HG03095 (cell line): ENCODE measurements at regions not wholly inside any gene's neighbourhood (a gene's known extent, or its start where the extent isn't known, plus 50 kb on each side); places are given as distances from the start of the nearest gene placed in this dataset.

Source experiments
- ATAC-seq: cut with Tn5 transposase; IDR thresholded peaks from one replicate; pipeline ENCODE4 v1.9.1; 2021; ENCODE audit warnings: moderate library complexity; ENCODE audit not compliant: unreplicated experiment

DNA sequence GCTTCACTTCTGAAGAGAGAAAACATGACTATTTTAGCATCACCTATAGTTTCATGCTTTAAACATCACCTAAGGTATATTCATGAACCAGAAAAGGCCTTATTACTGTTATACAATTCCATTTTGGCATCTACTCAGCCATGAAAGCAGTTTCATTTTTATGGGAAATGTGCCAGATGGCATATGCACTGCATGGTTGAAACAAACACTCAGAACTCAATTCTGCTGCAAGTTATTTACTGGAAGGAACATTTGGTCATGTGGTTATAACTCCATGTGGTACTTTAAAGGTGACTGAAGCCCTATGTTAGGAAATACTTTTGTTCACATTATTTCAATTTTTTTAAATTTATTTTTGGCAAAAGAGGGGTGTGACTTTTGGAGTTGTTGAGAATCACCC is 287.5 kb upstream of the CRIM1 start:
- ATAC-seq: no peak

DNA sequence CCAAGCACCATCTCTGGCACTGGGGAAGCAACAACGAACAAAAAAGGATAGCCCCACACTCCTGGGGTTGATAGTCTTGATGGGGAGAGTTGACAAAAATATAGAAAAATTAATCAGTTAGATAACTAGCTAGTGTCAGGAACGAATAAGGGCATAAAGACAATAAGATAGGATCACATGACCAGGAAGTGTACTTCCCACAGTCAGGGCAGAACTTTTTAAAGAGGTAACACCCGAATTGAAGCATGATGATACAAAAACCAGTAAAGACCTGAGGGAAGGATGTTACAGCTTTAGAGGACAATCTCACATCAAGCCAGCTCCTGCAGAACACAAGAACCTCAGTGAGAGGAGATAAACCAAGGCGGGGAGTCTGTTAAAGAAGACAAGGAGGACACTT is 295.4 kb upstream of the CRIM1 start:
- ATAC-seq: peak; percentile 11

DNA sequence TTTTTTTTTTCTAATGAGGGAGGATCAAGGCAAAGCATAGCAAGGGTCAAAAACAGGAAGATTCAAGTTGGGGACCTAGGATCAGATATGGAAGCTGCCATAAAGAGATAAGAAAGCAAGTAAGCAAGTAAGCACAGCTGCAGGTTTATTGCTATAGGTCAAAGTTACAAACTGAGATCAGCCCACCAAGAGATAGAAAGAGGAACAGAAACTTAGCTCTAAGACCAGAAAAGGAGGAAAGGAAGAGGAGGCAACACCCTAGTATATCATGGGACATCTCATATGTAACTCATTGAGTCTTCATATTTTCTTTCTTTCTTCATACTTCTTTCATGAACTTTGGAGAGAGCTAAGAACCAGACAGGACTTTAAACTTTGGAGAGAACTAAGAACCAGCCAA is 295.9 kb upstream of the CRIM1 start:
- peak; percentile 100 for ATAC-seq

DNA sequence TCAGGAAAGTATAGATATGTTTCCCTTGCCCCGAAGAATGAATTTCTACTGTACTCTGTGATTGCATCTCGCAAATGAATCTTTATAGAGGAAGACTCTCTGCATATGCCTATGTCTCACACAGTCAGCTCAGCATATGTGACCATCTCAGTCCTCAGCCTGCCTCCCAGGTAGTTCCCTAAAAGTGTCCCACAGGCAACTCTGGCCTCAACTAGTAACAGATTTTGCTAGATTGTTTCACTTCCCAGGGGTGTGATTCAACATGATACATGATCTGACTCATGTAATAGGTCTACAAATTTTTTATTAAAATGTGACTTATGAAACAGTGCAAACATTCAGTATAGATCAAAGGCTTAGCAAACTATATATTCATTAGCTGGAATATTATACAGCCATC is 296.6 kb upstream of the CRIM1 start:
- no peak for ATAC-seq

DNA sequence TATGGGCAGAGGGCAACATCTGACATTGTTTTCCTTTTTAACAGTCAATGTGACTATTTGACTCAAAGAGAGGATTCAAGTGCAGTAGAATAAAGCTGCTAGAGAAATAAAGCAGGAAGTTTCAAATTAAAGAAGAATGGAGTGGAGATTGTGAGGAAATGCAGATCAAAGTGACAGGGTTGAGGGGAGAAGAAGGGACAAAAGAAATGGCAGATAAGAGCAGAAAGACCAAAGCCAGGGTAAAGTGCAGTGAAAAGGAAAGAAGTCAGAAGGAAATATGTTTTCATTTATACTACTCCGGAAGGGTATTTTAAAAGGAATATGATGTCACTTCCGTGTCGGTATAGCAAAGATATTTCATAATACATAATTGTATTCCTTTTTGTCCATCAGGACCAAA is 297.5 kb upstream of the CRIM1 start:
- no peak for ATAC-seq

GRCh38 chr2:36052819-36053218 is 302.8 kb upstream of the CRIM1 start:
- ATAC-seq: no peak

- no peak for ATAC-seq
Observed at GRCh38 chr2:36044411-36044810, 311.2 kb upstream of the CRIM1 start.

DNA sequence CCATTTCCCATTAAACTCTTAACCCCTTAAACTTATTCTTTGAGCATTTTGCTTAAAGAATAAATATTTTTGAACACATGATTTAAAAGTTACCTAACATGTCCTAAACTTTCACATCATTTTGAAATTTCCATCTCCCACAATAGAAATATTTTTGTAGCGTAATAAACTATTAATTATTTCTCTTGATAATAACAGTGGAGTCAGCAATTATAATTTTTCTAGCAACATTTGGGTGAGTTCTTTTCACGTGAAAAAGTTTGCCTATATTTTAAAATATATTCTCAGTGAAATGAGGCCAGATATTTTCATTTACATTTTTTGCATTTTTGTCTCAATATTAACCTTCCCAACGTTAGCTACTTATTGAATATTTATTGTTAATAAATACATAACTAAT is 320.4 kb upstream of the CRIM1 start:
- no peak for ATAC-seq

GRCh38 chr2:36032046-36032445 is 323.5 kb upstream of the CRIM1 start:
- no peak for ATAC-seq

GRCh38 chr2:36031471-36031870 is 324.1 kb upstream of the CRIM1 start:
- ATAC-seq: no peak

DNA sequence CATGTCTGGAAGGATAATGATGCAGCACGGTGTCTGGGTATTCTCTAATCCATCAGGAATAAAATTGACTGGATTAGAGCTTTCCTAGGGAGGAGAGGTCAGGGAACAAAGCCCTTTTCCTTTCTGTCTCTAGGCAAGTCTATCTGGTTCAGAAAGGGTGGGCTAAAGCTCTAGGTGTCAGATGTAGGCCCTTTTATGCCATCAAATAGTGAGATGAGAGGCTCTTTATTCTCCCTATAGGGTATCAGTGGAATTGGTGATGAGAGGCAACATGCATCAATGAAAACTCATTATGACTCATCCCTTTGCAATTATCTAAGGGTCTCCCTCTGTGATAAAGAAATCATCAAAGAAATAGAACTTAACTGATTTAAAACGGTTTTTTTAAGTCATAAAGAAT is 328.0 kb upstream of the CRIM1 start:
- no peak for ATAC-seq

DNA sequence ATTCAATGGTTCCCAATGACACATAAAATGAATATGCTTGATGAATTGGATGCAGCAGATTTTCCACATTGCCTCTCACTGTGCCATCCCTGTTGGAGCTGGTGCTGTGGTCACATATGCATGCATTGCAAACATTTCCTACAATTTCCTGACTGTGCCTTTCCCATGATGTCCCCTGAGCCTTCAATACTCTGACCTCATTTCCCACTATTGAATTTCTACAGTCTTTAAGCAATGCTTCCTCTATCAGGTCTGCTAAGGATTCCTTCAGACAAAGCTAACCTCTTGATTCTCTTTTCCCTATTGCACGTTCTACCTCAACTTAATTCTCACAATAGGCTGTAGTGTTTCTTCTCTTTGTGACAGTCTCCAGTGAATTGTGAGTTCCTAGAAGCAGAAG is 342.5 kb upstream of the CRIM1 start:
- ATAC-seq: no peak

- no peak for ATAC-seq
Observed at GRCh38 chr2:36006444-36006843, 349.1 kb upstream of the CRIM1 start.

- ATAC-seq: no peak
Observed at GRCh38 chr2:36002941-36003340, 352.6 kb upstream of the CRIM1 start.

DNA sequence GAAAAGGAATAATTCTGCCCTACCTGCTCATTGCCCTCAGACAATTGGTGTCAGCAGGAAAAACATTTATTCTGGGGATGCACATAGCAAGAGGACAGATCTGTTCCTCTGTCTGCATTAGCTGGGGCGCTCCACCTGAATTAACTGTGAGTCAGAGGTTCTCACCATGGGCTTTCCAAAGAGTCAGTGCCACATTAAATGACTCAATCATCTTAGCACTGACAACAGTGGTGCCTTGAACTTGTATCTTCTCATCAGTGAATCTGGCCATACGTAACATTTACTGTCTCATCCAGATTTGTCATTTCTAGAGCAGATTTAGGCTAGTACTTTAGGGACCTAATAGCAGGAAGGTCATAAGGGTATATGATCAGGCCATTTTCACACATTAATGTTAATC is 358.1 kb upstream of the CRIM1 start:
- no peak for ATAC-seq

- ATAC-seq: no peak
Observed at GRCh38 chr2:35989503-35989902, 366.1 kb upstream of the CRIM1 start.

GRCh38 chr2:35989040-35989439 is 366.5 kb upstream of the CRIM1 start:
- ATAC-seq: no peak

DNA sequence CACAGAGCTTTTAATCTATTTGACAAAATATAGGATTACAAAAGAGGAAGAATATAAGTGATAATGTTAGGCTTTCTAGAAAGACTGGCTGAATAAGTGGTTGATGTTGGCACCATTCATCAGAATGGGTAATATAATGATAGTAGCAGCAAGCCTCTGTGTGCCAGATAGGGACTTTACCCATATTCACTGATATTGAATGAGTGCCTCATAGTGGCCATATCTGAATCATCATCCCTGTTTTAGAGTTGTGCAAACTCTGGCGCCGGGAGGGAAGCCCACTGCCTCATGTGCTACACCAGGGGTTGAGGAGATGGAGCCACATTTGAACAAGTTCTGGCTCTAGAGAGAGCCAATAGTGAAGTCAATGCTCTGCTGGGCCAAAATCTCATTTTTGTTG is 368.7 kb upstream of the CRIM1 start:
- no peak for ATAC-seq

- ATAC-seq: peak; percentile 98
Observed at GRCh38 chr2:35978218-35978617, 377.4 kb upstream of the CRIM1 start.

- no peak for ATAC-seq
Observed at GRCh38 chr2:35976611-35977010, 379.0 kb upstream of the CRIM1 start.

GRCh38 chr2:35973737-35974132 is 381.8 kb upstream of the CRIM1 start:
- ATAC-seq: no peak

- peak; percentile 71 for ATAC-seq
Observed at GRCh38 chr2:35973132-35973736, 382.3 kb upstream of the CRIM1 start.

DNA sequence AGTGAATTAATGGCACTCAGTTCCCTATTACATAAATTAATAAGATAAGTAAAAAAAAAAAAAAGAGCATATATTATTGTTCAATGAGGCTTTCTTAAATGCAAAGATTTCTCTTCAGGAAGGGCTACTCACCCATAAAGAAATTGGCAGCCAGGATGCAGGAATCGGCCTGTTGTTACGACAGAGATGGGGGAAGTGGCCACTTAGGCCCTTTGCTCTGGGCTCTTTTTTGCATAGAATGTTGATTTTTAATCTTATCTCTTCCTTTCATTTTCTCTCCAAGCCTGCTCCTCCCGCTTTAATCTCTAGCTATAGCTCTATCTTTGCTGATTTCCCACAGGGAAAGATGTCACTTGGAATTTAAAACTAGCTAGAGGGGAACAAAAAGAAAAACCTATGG is 391.8 kb upstream of the CRIM1 start:
- no peak for ATAC-seq

DNA sequence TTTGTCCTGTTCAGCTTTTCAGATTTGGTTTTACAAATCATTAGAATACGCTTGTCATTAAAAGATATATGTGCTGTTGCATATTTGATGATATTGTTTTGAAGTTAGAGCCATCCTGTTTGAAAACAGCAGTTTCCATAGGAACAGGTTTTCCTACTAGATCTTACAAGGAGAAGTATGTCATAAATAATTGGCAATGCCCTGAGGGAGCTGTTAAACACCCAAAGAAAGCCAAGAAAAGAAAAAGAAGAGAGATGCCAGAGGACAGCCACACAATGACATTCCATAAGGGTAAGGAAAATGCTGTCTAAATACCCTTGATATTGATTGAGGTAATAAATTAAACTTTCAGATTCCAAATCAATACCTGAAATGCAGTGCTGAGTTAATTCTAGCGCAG is 392.2 kb upstream of the CRIM1 start:
- ATAC-seq: no peak
